ENCODE measurements at regions not wholly inside any gene's neighbourhood (a gene's known extent, or its start where the extent isn't known, plus 50 kb on each side); places are given as distances from the start of the nearest gene placed in this dataset.

DNA sequence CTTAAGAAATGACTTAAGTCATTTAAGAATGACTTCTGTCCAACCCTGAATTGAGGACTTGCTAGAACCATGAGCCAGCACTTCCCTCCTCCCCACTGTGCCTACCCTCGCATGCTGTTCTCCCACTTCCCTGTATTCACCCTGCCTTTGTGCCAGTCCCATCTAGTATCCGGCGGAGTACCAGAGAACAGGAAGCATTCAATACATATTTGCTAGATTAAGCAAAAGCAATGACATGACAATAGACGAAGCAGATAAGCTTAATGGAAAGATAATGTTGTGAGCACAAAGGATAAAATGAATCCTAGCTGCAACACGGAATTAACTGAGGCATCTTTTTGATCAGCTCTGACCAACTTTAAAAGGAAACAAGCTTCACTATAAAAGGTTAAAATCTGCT, 328.5 kb downstream of the TDRD15 start:
- no peak overlapping the region for H3K27ac ChIP-seq
- no peak overlapping the region for H3K4me3 ChIP-seq
- no peaks in the 10 kb centered on the region for H3K9me3 ChIP-seq
- DNase-seq (ENCODE audit: extremely low spot score in 2 of 2): no peak
- intact Hi-C loops (cut with DNase I): no loop called here
- no peak for TF ChIP-seq POLR2A (IDR thresholded peaks at IDR 0.05)
- TF ChIP-seq CTCF (IDR thresholded peaks at IDR 0.05): no peak
- TF ChIP-seq POLR2AphosphoS5 (IDR thresholded peaks at IDR 0.05; ENCODE audit: insufficient read depth in 1 of 2, low read depth in 1 of 2): no peak
- no peaks in the 10 kb centered on the region for H3K4me1 ChIP-seq
- H3K36me3 ChIP-seq: no peaks in the 10 kb centered on the region
- no peaks in the 10 kb centered on the region for H3K27me3 ChIP-seq

DNA sequence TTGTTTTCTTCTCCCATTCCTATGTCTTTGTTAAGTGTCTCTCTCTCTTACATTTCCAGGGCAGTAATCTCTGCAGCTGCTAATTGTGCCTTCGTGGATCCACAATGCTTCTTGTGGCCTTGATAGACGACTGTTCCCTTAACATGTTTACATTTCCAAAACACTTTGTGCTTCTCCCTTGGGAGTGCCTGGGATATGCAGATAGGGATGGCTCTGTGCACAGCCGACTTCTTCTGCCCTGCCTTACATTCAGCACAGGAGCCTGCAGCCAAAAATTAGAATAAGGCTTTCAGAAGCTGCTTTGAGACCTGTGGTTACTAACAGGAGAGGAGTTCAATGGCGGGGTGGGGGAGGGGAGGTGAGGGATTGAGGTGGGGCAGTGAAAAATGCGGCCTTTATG, 328.9 kb downstream of the TDRD15 start:
- H3K4me1 ChIP-seq: no peaks in the 10 kb centered on the region
- no peak overlapping the region for H3K27ac ChIP-seq
- H3K9me3 ChIP-seq: no peaks in the 10 kb centered on the region
- TF ChIP-seq POLR2A (IDR thresholded peaks at IDR 0.05): no peak
- no peak for TF ChIP-seq CTCF (IDR thresholded peaks at IDR 0.05)
- intact Hi-C loops (cut with DNase I): no loop called here
- no peak for DNase-seq (ENCODE audit: extremely low spot score in 2 of 2)
- H3K27me3 ChIP-seq: no peaks in the 10 kb centered on the region
- no peak overlapping the region for H3K4me3 ChIP-seq
- H3K36me3 ChIP-seq: no peaks in the 10 kb centered on the region

DNA sequence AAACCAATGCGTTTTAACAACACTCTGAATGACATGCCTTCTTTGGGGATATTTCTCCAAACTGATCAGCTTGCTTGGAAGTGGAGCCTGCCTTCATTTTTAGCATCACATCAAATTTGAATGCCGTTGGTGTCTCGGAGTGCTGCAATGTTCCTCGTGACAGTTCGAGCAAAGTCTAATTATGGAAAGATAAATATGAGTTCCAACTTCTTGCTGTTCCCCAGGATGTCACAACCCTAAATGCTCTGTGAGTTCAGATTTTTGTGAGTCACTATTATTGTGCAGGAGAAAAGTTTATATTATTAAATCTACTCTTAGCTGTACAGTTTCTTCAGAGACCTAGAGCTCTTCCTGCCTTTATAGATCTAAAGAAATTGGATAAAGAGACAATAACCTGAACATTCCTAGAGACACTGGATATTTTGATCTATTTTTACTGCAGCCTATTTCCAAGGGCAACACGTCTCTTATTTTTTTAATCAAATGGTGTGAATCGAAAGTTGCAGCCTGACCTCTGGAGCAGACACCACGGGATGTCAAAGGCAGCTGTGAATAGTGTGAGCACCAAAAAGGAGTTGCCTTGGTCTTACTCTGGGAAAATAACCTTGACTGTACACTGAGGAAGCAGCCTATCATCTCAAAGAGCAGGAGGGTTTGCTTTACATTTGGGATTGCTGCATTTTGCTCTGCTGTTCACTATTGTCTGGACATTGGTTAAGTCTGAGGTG, 330.1 kb downstream of the TDRD15 start:
- no peak overlapping the region for H3K4me3 ChIP-seq
- no peaks in the 10 kb centered on the region for H3K27me3 ChIP-seq
- TF ChIP-seq POLR2A (IDR thresholded peaks at IDR 0.05) (no peak), POLR2AphosphoS5 (IDR thresholded peaks at IDR 0.05; ENCODE audit: insufficient read depth in 1 of 2, low read depth in 1 of 2) (no peak), CTCF (IDR thresholded peaks at IDR 0.05) (no peak)
- no peaks in the 10 kb centered on the region for H3K9me3 ChIP-seq
- intact Hi-C loops (cut with DNase I): no loop called here
- no peak overlapping the region for H3K27ac ChIP-seq
- no peaks in the 10 kb centered on the region for H3K4me1 ChIP-seq
- no peaks in the 10 kb centered on the region for H3K36me3 ChIP-seq
- no peak for DNase-seq (ENCODE audit: extremely low spot score in 2 of 2)

GRCh38 chr2:21454839-21455238, 331.1 kb downstream of the TDRD15 start:
- H3K27ac ChIP-seq: no peak overlapping the region
- H3K9me3 ChIP-seq: no peaks in the 10 kb centered on the region
- TF ChIP-seq CTCF (IDR thresholded peaks at IDR 0.05): no peak
- no peak for TF ChIP-seq POLR2AphosphoS5 (IDR thresholded peaks at IDR 0.05; ENCODE audit: insufficient read depth in 1 of 2, low read depth in 1 of 2)
- TF ChIP-seq POLR2A (IDR thresholded peaks at IDR 0.05): no peak
- DNase-seq (ENCODE audit: extremely low spot score in 2 of 2): no peak
- no peaks in the 10 kb centered on the region for H3K27me3 ChIP-seq
- intact Hi-C loops (cut with DNase I): no loop called here
- H3K4me1 ChIP-seq: no peaks in the 10 kb centered on the region
- H3K4me3 ChIP-seq: no peak overlapping the region
- H3K36me3 ChIP-seq: no peaks in the 10 kb centered on the region

DNA sequence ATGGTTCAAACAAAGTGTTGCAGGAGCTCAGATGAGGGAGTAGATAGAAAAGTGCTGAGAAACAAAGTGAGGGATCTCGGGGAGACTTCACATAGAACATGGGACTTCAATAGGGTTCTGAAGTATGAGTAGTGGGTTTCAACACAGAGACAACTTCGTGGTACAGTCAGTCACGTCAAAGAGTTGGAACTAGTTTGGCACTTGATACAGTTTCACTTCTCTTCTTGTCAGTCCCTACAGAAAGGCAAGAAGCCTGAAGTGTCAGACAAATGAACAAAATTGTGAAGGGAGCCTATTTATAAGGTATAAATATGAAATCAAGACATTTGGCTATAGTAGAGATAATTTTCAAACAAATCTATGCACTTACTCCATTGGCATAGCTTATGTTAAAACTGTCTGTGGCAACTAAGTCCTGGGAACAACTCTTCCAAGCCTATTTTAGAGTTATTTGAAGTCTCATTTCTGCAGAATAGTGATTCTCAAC, 338.0 kb downstream of the TDRD15 start:
- Histone ChIP-seq H3K27ac (no peak overlapping the region), H3K27me3 (no peaks in the 10 kb centered on the region), H3K9me3 (no peaks in the 10 kb centered on the region), H3K4me3 (no peak overlapping the region), H3K36me3 (no peaks in the 10 kb centered on the region), H3K4me1 (no peaks in the 10 kb centered on the region)
- TF ChIP-seq CTCF (IDR thresholded peaks at IDR 0.05) (no peak), POLR2AphosphoS5 (IDR thresholded peaks at IDR 0.05; ENCODE audit: insufficient read depth in 1 of 2, low read depth in 1 of 2) (no peak), POLR2A (IDR thresholded peaks at IDR 0.05) (no peak)
- intact Hi-C loops (cut with DNase I): no loop called here
- DNase-seq (ENCODE audit: extremely low spot score in 2 of 2): no peak

All from vagina (tissue), 2 donors.